Fibroblast of the aortic adventitia (primary cell): ENCODE measurements at regions not wholly inside any gene's neighbourhood (a gene's known extent, or its start where the extent isn't known, plus 50 kb on each side); places are given as distances from the start of the nearest gene placed in this dataset.

ENCODE experiments used
- DNase-seq: peaks from one replicate; pipeline ENCODE4 v3.0.0-alpha.2; 2010; ENCODE audit warnings: low read depth
- H3K4me3 ChIP-seq: 2 replicates; pipeline ENCODE4 v1.5.1; 2011; ENCODE audit warnings: low read depth, mild to moderate bottlenecking, control low read depth, low read length, moderate library complexity
- CTCF ChIP-seq: IDR thresholded peaks from 2 replicates; pipeline ENCODE4 v1.5.1; 2011; ENCODE audit warnings: mild to moderate bottlenecking, low read length, control low read depth, inconsistent platforms; ENCODE audit not compliant: insufficient read depth

- no peak for DNase-seq
- no peak overlapping the region for H3K4me3 ChIP-seq
- no peak for TF ChIP-seq CTCF
Measured at GRCh38 chr20:39252035-39252434, 289.9 kb downstream of the DHX35 start.

GRCh38 chr20:39249798-39250197 lies 287.7 kb downstream of the DHX35 start:
- no peak overlapping the region for H3K4me3 ChIP-seq
- TF ChIP-seq CTCF: no peak
- DNase-seq: no peak

- H3K4me3 ChIP-seq: no peak overlapping the region
- TF ChIP-seq CTCF: no peak
- no peak for DNase-seq
Measured at GRCh38 chr20:39248862-39249485, 286.8 kb downstream of the DHX35 start.

- TF ChIP-seq CTCF: no peak
- H3K4me3 ChIP-seq: no peak overlapping the region
- DNase-seq: no peak
Measured at GRCh38 chr20:39248171-39248861, 286.2 kb downstream of the DHX35 start.

- H3K4me3 ChIP-seq: no peak overlapping the region
- TF ChIP-seq CTCF: no peak
- DNase-seq: no peak
Measured at GRCh38 chr20:39246436-39246835, 284.3 kb downstream of the DHX35 start.

GRCh38 chr20:39245685-39246311 lies 283.7 kb downstream of the DHX35 start:
- no peak overlapping the region for H3K4me3 ChIP-seq
- TF ChIP-seq CTCF: no peak
- no peak for DNase-seq
